HG03442 (cell line): ENCODE measurements at regions not wholly inside any gene's neighbourhood (a gene's known extent, or its start where the extent isn't known, plus 50 kb on each side); places are given as distances from the start of the nearest gene placed in this dataset.
"Not testable (repeated sequence)": the region's sequence is repeated elsewhere in the genome, so short reads cannot be mapped to it uniquely, and the experiment has no call there.

Experiments used
- ATAC-seq: cut with Tn5 transposase; IDR thresholded peaks from one replicate; pipeline ENCODE4 v1.9.1; 2021; ENCODE audit warnings: mild to moderate bottlenecking, moderate library complexity; ENCODE audit not compliant: unreplicated experiment

- ATAC-seq: no peak
These were observed 656.0 kb upstream of the MDGA2 start for GRCh38 chr14:48331421-48331820.

DNA sequence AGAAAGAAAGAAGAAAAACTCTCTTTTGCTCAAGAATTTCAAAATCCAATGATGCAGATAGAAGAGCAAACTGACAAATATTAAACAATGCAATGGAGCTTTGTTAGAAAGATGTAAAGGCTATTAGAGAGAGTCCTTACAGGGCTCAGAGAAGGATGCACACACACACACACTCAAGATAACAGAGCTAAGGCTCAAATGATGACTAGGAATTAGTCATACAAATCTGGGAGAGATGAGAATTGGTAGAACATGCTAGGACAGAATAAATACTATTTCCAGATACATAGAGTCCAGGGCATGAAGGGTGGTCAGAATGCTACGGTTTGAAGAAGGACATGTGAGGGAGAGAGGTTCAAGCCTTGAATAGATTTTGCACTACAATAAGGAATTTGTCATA lies 650.1 kb upstream of the MDGA2 start:
- ATAC-seq: no peak

DNA sequence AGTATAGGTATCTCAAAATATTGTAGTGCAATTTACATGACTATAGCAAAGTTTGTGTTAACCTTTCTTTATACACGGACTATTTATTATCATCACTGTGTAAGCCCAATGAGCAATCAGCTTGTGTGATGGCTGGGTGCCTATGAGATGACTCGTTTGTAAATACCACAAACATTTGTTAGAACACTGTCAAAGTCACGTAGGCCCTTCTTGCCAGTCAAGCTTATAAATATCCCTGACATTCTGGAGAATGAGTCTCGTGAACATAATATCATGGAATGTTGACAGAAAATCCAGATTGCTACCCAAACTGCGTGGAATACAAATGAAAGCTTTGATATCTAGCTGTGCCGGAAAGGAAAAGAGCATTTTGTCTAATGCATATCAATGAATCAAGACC lies 648.3 kb upstream of the MDGA2 start:
- no peak for ATAC-seq

- no peak for ATAC-seq
These were observed 644.4 kb upstream of the MDGA2 start for GRCh38 chr14:48319823-48320222.

- ATAC-seq: no peak
These were observed 629.3 kb upstream of the MDGA2 start for GRCh38 chr14:48304729-48305128.

GRCh38 chr14:48289701-48290100 lies 614.3 kb upstream of the MDGA2 start:
- no peak for ATAC-seq

DNA sequence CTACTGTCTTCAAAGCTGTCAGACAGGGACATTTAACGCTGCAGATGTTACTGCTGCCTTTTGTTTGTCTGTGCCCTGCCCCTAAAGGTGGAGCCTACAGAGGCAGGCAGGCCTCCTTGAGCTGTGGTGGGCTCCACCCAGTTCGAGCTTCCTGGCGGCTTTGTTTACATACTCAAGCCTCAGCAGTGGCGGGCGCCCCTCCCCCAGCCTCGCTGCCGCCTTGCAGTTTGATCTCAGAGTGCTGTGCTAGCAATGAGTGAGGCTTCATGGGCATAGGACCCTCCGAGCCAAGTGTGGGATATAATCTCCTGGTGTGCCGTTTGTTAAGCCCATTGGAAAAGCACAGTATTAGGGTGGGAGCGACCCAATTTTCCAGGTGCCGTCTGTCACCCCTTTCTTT lies 609.8 kb upstream of the MDGA2 start:
- not testable (repeated sequence) for ATAC-seq

DNA sequence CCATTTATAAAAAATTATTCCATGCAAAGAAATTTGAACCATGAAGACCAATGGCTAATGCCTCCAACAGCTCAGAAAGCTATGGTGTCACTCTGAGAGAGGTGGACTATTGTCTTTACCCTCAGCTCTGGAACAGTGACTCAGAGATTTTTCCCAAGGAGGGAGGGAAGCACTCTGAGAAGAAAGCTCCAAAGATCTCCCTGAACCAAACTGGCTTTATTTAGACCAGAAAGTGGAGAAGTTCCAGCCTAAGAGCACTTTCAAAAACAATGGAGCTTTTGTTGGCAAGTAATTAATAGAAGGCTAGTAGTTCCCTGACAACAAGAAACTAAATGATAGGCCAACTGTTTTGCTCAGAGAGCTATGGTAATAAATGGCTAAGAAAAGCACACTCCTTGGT lies 599.9 kb upstream of the MDGA2 start:
- no peak for ATAC-seq

- no peak for ATAC-seq
These were observed 599.4 kb upstream of the MDGA2 start for GRCh38 chr14:48274826-48275225.

DNA sequence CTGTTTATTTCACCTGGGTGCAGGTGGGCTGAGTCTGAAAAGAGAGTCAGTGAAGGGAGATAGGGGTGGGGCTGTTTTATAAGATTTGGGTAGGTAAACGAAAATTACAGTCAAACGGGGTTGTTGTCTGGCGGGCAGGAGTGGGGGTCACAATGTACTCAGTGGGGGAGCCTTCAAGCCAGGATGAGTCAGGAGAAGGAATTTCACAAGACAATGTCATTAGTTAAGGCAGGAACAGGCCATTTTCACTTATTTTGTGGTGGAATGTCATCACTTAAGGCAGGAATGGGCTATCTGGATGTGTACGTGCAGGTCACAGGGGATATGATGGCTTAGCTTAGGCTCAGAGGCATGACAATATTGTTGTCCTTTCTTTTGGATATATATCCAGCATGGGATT lies 592.5 kb upstream of the MDGA2 start:
- ATAC-seq: not testable (repeated sequence)

- ATAC-seq: not testable (repeated sequence)
These were observed 590.8 kb upstream of the MDGA2 start for GRCh38 chr14:48266201-48266600.

- ATAC-seq: no peak
These were observed 586.0 kb upstream of the MDGA2 start for GRCh38 chr14:48261436-48261835.

- ATAC-seq: not testable (repeated sequence)
These were observed 585.2 kb upstream of the MDGA2 start for GRCh38 chr14:48260394-48261295.

DNA sequence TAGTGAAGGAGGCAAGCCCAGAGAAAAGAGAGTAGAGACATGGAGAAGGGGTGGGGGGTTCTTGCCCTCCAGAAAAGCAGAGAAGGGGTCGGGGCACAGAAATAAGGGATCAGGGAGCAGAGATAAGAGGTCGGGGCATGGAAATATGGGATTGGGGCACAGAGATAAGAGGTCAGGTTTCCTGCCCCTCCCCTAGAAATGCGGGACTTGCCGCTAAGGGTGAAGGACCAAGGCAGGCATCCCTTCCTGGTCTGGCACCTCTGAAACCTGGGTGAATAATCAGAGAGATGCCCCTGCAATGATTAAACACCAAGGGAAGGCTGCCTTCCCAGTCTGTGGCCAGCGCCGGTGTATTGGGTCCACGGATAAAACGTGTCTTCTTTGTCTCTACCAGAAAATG lies 584.5 kb upstream of the MDGA2 start:
- not testable (repeated sequence) for ATAC-seq

- ATAC-seq: not testable (repeated sequence)
These were observed 583.8 kb upstream of the MDGA2 start for GRCh38 chr14:48259232-48259631.

GRCh38 chr14:48258703-48259102 lies 583.3 kb upstream of the MDGA2 start:
- not testable (repeated sequence) for ATAC-seq

- ATAC-seq: no peak
These were observed 577.6 kb upstream of the MDGA2 start for GRCh38 chr14:48253020-48253419.

GRCh38 chr14:48251290-48251689 lies 575.9 kb upstream of the MDGA2 start:
- no peak for ATAC-seq

DNA sequence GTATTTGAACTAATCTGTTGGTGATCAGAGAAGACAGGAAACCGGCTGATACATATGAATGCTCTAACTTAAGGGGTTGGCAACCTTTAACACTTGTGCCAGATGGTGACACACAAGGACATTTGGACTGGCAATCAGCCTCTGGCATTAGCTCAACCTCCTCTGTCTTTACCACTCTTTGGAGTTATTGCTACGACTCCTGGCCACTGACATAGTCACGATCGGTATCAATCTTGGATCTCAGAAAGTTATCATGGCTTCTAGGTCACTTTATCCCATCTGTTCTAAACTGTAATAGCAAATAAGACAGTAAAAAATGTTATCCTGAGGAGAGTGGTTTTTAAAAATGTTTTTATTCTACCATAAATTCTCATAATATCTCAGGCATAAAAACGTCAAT lies 575.2 kb upstream of the MDGA2 start:
- ATAC-seq: no peak

GRCh38 chr14:48247977-48248376 lies 572.6 kb upstream of the MDGA2 start:
- ATAC-seq: no peak

DNA sequence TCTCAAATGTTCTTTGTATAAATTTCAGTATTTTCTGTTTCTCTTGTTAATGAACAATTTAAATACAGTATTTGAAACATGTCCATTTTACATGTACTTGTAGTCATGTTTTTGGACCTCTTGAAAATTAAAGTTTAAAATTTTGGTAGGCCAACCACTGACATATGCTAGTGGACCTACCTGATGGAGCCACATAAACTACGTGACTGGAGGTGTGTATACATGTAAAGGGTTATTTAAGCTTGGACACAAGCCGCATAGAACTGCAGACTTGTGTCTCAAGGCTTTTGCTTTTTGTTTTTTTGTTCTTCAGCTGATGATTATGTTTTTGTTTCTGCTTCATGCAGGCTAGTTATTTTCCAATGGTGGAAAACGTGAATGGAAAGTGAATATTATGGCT lies 568.5 kb upstream of the MDGA2 start:
- ATAC-seq: no peak

- ATAC-seq: no peak
These were observed 553.7 kb upstream of the MDGA2 start for GRCh38 chr14:48229091-48229490.

GRCh38 chr14:48193893-48194292 lies 518.5 kb upstream of the MDGA2 start:
- ATAC-seq: no peak
